OCI-LY3 (cell line): ENCODE measurements at regions not wholly inside any gene's neighbourhood (a gene's known extent, or its start where the extent isn't known, plus 50 kb on each side); places are given as distances from the start of the nearest gene placed in this dataset.

Source experiments
- EZH2phosphoT487 ChIP-seq: fragments of 200-600 bp; shearing (Covaris generic); IDR thresholded peaks from 2 replicates; pipeline ENCODE4 v1.6.1; 2018; ENCODE audit warnings: antibody characterized with exemption, mixed run types, low read depth
- TF ChIP-seq, protein P1 (sequence below): fragments of 200-600, 300-600 bp; sonication (generic); IDR thresholded peaks from 2 replicates; pipeline ENCODE4 v1.5.1; 2014; ENCODE audit warnings: antibody characterized with exemption, low read length, low read depth

DNA sequence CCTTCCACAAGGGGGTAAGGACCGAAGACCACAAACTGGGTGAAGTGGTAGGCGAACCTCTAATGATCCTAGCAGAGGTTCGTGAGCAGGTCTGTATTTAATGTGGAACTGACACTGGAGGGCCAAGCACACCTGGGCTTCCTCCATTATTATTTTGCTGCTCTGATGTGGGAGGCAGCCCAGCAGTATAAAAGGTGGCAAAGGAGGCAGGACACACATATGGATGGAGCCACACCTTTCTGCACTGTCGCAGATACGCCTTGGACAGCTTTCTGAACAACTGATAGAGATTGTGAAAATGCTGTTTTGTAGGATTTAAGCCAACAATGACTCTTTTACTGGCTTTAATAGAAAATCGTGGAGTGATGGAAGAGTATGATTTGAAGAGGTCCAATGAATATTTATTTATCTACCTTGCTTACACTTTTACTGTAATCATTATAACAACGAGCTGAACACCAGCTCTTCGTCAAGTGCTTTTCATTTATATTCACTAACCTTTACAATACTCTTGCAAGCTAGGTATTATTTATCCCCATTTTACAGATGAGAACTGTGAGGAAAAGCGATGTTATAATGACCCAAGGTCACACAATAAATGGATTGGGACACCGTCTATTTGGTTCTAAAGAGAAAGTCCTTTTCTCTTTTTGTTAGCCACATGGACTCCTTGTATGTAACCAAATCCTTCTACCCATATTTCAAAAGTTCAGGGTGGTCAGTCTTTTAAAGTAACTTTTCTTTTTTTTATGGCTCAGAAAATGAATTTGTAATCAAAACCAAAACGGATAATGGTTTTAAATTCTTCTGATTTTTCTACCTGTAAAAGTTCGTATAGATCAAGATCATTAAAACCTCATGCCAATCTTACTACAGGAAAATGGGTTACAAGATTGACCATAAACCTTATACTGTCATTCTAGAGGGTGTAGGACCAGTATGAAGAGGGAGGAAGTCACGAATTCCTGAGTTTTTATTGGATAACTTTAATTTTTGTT lies 116.9 kb downstream of the UTRN start:
- TF ChIP-seq, protein P1, sequence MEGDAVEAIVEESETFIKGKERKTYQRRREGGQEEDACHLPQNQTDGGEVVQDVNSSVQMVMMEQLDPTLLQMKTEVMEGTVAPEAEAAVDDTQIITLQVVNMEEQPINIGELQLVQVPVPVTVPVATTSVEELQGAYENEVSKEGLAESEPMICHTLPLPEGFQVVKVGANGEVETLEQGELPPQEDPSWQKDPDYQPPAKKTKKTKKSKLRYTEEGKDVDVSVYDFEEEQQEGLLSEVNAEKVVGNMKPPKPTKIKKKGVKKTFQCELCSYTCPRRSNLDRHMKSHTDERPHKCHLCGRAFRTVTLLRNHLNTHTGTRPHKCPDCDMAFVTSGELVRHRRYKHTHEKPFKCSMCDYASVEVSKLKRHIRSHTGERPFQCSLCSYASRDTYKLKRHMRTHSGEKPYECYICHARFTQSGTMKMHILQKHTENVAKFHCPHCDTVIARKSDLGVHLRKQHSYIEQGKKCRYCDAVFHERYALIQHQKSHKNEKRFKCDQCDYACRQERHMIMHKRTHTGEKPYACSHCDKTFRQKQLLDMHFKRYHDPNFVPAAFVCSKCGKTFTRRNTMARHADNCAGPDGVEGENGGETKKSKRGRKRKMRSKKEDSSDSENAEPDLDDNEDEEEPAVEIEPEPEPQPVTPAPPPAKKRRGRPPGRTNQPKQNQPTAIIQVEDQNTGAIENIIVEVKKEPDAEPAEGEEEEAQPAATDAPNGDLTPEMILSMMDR, result no peak
- TF ChIP-seq EZH2phosphoT487, result no peak
